Small intestine (tissue), 7 donors: ENCODE measurements at regions not wholly inside any gene's neighbourhood (a gene's known extent, or its start where the extent isn't known, plus 50 kb on each side); places are given as distances from the start of the nearest gene placed in this dataset.
A peak's percentile ranks its signal among the peaks of the same experiment; 100 is the strongest.

Source experiments
- DNase-seq, 2 donors: peaks; one replicate each; pipeline versions ENCODE4 v3.0.0 to v3.0.0-alpha.2; 2013
- FAIRE-seq: peaks from 2 replicates; lab custom pipeline; 2012; peaks lifted over from hg19 to GRCh38; lab: Jason Lieb, UNC
- H3K27ac ChIP-seq, 3 donors: one replicate each; pipeline ENCODE4 v1.5.1; 2013; ENCODE audit warnings: low read length in 2 of 3, mild to moderate bottlenecking in 2 of 3, control low read depth in 1 of 3, inconsistent platforms in 1 of 3, low read depth in 1 of 3, moderate library complexity in 1 of 3
- H3K27me3 ChIP-seq, 3 donors: one replicate each; pipeline ENCODE4 v1.6.1; 2013; ENCODE audit warnings: low read length in 3 of 3, inconsistent platforms in 1 of 3; ENCODE audit not compliant: control insufficient read depth in 3 of 3, insufficient read depth in 3 of 3
- H3K36me3 ChIP-seq, 3 donors: one replicate each; pipeline ENCODE4 v1.6.1; 2013; ENCODE audit warnings: low read length in 3 of 3, inconsistent platforms in 1 of 3, low read depth in 1 of 3, mild to moderate bottlenecking in 1 of 3, moderate library complexity in 1 of 3; ENCODE audit not compliant: control insufficient read depth in 3 of 3, insufficient read depth in 2 of 3
- H3K4me1 ChIP-seq, 3 donors: one replicate each; pipeline ENCODE4 v1.6.1; 2013; ENCODE audit warnings: low read length in 2 of 3, inconsistent platforms in 1 of 3, low read depth in 1 of 3, mild to moderate bottlenecking in 1 of 3, moderate library complexity in 1 of 3; ENCODE audit not compliant: control insufficient read depth in 3 of 3, insufficient read depth in 2 of 3
- H3K4me3 ChIP-seq, 3 donors: one replicate each; pipeline ENCODE4 v1.5.1; 2013; ENCODE audit warnings: low read length in 3 of 3, control low read depth in 1 of 3, inconsistent platforms in 1 of 3, low read depth in 1 of 3, mild to moderate bottlenecking in 1 of 3, moderate library complexity in 1 of 3
- H3K9me3 ChIP-seq, 2 donors: one replicate each; pipeline ENCODE4 v1.6.1; 2013; ENCODE audit warnings: low read depth in 1 of 2, low read length in 1 of 2; ENCODE audit not compliant: control insufficient read depth in 2 of 2, insufficient read depth in 1 of 2
- WGBS, 3 donors: extraction: QIAGEN DNeasy Blood & Tissue Kit; methylation state at CpG; one replicate each; pipeline ENCODE4 v1.1.7; 2013; 5-methylcytosine and 5-hydroxymethylcytosine counted together
- donor health status: healthy with polysubstance abuse.
- donor health status: control.
- donor health status: control.
- donor health status: Bipolar disorder and iron deficiency.
- donor health status: healthy.

- H3K4me3 ChIP-seq = no peak overlapping the region
- FAIRE-seq = no peak
- DNase-seq = no peak
- no peaks in the 10 kb centered on the region for H3K27me3 ChIP-seq
- peak overlapping the region in 1 of 3 donors; percentile 64 for H3K27ac ChIP-seq
- peaks cover 0 to 9% (median 2%) of the 10 kb centered on the region in 3 donors for H3K4me1 ChIP-seq
- H3K9me3 ChIP-seq = peaks cover 0 to 5% of the 10 kb centered on the region in 2 donors
- no peaks in the 10 kb centered on the region for H3K36me3 ChIP-seq
- WGBS, 3 donors = 78 to 92% (median 83%) methylated on average over 5 of the region's 5 CpGs
Measured at GRCh38 chr10:52956861-52957260, 184.3 kb upstream of the MBL2 start.

GRCh38 chr10:52956461-52956860 lies 183.9 kb upstream of the MBL2 start:
- FAIRE-seq (no peak), DNase-seq (peak; percentile 79 to 81)
- Histone ChIP-seq H3K4me1 (peaks cover 0 to 9% (median 2%) of the 10 kb centered on the region in 3 donors), H3K27me3 (no peaks in the 10 kb centered on the region), H3K4me3 (no peak overlapping the region), H3K36me3 (no peaks in the 10 kb centered on the region), H3K27ac (peak overlapping the region in 1 of 3 donors; percentile 64), H3K9me3 (peaks cover 0 to 5% of the 10 kb centered on the region in 2 donors)
- WGBS, 3 donors = 23 to 67% (median 33%) methylated on average over 3 of the region's 3 CpGs

GRCh38 chr10:52955337-52955736 lies 182.8 kb upstream of the MBL2 start:
- Histone ChIP-seq H3K4me3 (no peak overlapping the region), H3K4me1 (peaks cover 0 to 9% (median 2%) of the 10 kb centered on the region in 3 donors), H3K36me3 (no peaks in the 10 kb centered on the region), H3K27me3 (no peaks in the 10 kb centered on the region), H3K27ac (no peak overlapping the region), H3K9me3 (peaks cover 0 to 5% of the 10 kb centered on the region in 2 donors)
- 96 to 97% (median 97%) methylated on average over 21 of the region's 21 CpGs for WGBS, 3 donors
- FAIRE-seq (no peak), DNase-seq (no peak)

GRCh38 chr10:52954407-52954806 lies 181.8 kb upstream of the MBL2 start:
- FAIRE-seq = no peak

GRCh38 chr10:52952391-52953055 lies 179.9 kb upstream of the MBL2 start:
- Histone ChIP-seq H3K27ac (no peak overlapping the region), H3K4me3 (no peak overlapping the region), H3K36me3 (no peaks in the 10 kb centered on the region), H3K27me3 (no peaks in the 10 kb centered on the region), H3K4me1 (peaks cover 0 to 9% (median 2%) of the 10 kb centered on the region in 3 donors), H3K9me3 (peaks cover 0 to 5% of the 10 kb centered on the region in 2 donors)
- DNase-seq (no peak), FAIRE-seq (no peak)
- WGBS, 3 donors = 63 to 81% (median 75%) methylated on average over 9 of the region's 9 CpGs

More at GRCh38 chr10:52954407-52954806, 181.8 kb upstream of the MBL2 start:
- no peak for DNase-seq
- no peaks in the 10 kb centered on the region for H3K36me3 ChIP-seq
- no peak overlapping the region for H3K27ac ChIP-seq
- H3K9me3 ChIP-seq = peaks cover 0 to 5% of the 10 kb centered on the region in 2 donors
- H3K27me3 ChIP-seq = no peaks in the 10 kb centered on the region
- WGBS, 3 donors = 67 to 83% (median 80%) methylated on average over 5 of the region's 5 CpGs
- H3K4me3 ChIP-seq = no peak overlapping the region
- H3K4me1 ChIP-seq = peaks cover 0 to 9% (median 2%) of the 10 kb centered on the region in 3 donors

GRCh38 chr10:52951824-52952223 lies 179.2 kb upstream of the MBL2 start:
- WGBS, 3 donors = 11 to 26% (median 15%) methylated on average over 5 of the region's 5 CpGs
- H3K36me3 ChIP-seq = no peaks in the 10 kb centered on the region
- H3K9me3 ChIP-seq = peaks cover 0 to 5% of the 10 kb centered on the region in 2 donors
- H3K4me1 ChIP-seq = peaks cover 0 to 4% (median 2%) of the 10 kb centered on the region in 3 donors
- H3K4me3 ChIP-seq = no peak overlapping the region
- H3K27me3 ChIP-seq = no peaks in the 10 kb centered on the region
- H3K27ac ChIP-seq = no peak overlapping the region
- DNase-seq (peak; percentile 73 to 85), FAIRE-seq (no peak)

- H3K36me3 ChIP-seq = no peaks in the 10 kb centered on the region
- H3K9me3 ChIP-seq = peaks cover 0 to 5% of the 10 kb centered on the region in 2 donors
- H3K27ac ChIP-seq = no peak overlapping the region
- H3K4me1 ChIP-seq = no peaks in the 10 kb centered on the region
- no peak overlapping the region for H3K4me3 ChIP-seq
- no peak for DNase-seq
- WGBS, 3 donors = 87 to 95% (median 92%) methylated on average over 5 of the region's 5 CpGs
- H3K27me3 ChIP-seq = no peaks in the 10 kb centered on the region
- no peak for FAIRE-seq
Measured at GRCh38 chr10:52950578-52950977, 178.0 kb upstream of the MBL2 start.

- H3K36me3 ChIP-seq = no peaks in the 10 kb centered on the region
- FAIRE-seq (no peak), DNase-seq (peak; percentile 12 to 60)
- H3K27ac ChIP-seq = no peak overlapping the region
- no peaks in the 10 kb centered on the region for H3K27me3 ChIP-seq
- H3K4me1 ChIP-seq = no peaks in the 10 kb centered on the region
- no peak overlapping the region for H3K4me3 ChIP-seq
- WGBS, 3 donors = 20 to 67% (median 41%) methylated on average over 13 of the region's 13 CpGs
- H3K9me3 ChIP-seq = peaks cover 0 to 5% of the 10 kb centered on the region in 2 donors
Measured at GRCh38 chr10:52949899-52950298, 177.3 kb upstream of the MBL2 start.
